ENCODE measurements at regions not wholly inside any gene's neighbourhood (a gene's known extent, or its start where the extent isn't known, plus 50 kb on each side); places are given as distances from the start of the nearest gene placed in this dataset.

DNA sequence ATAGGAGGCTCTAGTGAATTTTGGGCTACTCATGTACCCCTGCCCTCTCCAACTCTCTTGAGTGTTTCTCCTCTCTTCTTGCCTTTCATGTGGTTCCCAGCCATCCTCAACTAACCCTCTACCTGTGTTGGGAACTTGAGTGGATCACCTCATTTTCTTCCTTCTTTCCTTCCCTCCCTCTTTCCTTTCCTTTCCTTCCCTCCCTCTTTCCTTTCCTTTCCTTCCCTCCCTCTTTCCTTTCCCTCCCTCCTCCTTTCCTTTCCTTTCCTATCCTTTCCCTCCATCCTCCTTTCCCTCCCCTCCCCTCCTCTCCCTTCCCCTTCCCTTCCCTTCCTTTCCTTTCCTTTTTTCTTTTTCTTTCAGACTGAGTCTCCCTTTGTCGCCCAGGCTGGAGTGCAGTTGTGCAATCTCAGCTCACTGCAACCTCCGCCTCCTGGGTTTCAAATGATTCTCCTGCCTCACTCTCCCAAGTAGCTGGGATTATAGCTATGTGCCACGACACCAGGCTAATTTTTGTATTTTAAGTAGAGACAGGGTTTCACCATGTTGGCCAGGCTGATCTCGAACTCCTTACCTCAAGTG is 63.8 kb downstream of the BTBD3 start:
- intact Hi-C loops (cut with micrococcal nuclease), result no loop called here
- Mint-ChIP-seq H3K27me3 (ENCODE audit: insufficient read depth, unreplicated experiment) (no peaks in the 10 kb centered on the region), H3K27ac (ENCODE audit: low read depth, unreplicated experiment) (no peak overlapping the region), H3K4me1 (ENCODE audit: insufficient read depth, unreplicated experiment) (no peaks in the 10 kb centered on the region), H3K4me3 (ENCODE audit: unreplicated experiment) (no peak overlapping the region), H3K9me3 (ENCODE audit: unreplicated experiment) (no peaks in the 10 kb centered on the region), H3K36me3 (ENCODE audit: insufficient read depth, unreplicated experiment) (no peaks in the 10 kb centered on the region)
- ChIA-PET CTCF (interaction anchor here (0.6 to 0.9 kb wide), 2 partner anchors 33 to 426 kb away, joined by 4 read pairs; no protein-coding TSS in a partner anchor), POLR2A (no interaction called here)
- no TSS peak for BruUV-seq (replicated peaks)
- TF ChIP-seq, protein P1, sequence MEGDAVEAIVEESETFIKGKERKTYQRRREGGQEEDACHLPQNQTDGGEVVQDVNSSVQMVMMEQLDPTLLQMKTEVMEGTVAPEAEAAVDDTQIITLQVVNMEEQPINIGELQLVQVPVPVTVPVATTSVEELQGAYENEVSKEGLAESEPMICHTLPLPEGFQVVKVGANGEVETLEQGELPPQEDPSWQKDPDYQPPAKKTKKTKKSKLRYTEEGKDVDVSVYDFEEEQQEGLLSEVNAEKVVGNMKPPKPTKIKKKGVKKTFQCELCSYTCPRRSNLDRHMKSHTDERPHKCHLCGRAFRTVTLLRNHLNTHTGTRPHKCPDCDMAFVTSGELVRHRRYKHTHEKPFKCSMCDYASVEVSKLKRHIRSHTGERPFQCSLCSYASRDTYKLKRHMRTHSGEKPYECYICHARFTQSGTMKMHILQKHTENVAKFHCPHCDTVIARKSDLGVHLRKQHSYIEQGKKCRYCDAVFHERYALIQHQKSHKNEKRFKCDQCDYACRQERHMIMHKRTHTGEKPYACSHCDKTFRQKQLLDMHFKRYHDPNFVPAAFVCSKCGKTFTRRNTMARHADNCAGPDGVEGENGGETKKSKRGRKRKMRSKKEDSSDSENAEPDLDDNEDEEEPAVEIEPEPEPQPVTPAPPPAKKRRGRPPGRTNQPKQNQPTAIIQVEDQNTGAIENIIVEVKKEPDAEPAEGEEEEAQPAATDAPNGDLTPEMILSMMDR (IDR thresholded peaks at IDR 0.05; ENCODE audit: unreplicated experiment), result no peak
- DNase-seq (ENCODE audit: unreplicated experiment), result no peak

DNA sequence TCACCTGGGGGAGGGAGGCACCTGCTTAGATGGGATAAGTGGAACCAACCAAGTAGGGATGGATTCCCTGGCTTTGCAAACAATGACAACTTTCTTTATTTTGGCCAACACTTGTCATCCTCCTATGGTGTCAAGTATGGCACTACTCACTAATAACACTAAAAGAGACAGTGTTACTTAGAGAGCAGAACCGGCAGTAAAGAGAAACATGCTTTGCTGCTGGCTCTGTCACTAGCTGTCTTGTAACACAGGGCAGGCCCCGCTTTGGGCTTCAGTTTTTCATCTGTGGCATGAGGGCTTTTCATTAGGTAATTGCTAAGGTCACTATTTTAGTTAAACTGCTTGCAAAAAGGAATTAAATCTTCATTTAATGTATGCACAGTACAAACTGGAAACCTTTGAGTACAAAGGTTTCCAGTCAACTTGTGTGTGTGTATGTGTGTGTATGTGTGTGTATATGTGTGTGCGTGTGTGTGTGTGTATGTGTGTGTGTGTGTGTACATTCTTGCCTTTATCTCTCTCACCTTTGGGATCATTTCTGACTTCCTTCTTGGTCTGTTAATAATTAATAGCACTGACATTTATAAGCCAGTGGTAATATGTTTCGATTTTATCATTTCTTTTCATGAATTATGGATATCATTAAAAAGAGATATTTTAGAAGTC is 64.7 kb downstream of the BTBD3 start:
- no peaks in the 10 kb centered on the region for H3K27me3 Mint-ChIP-seq (ENCODE audit: insufficient read depth, unreplicated experiment)
- no peak overlapping the region for H3K27ac Mint-ChIP-seq (ENCODE audit: low read depth, unreplicated experiment)
- H3K4me1 Mint-ChIP-seq (ENCODE audit: insufficient read depth, unreplicated experiment), result no peaks in the 10 kb centered on the region
- TF ChIP-seq, protein P1 (IDR thresholded peaks at IDR 0.05; ENCODE audit: unreplicated experiment), result no peak
- intact Hi-C loops (cut with micrococcal nuclease), result no loop called here
- H3K9me3 Mint-ChIP-seq (ENCODE audit: unreplicated experiment), result no peaks in the 10 kb centered on the region
- no TSS peak for BruUV-seq (replicated peaks)
- no peak for DNase-seq (ENCODE audit: unreplicated experiment)
- no peaks in the 10 kb centered on the region for H3K36me3 Mint-ChIP-seq (ENCODE audit: insufficient read depth, unreplicated experiment)
- CTCF ChIA-PET, result interaction anchor here (0.9 kb wide), 1 partner anchor 34 kb away, joined by 4 read pairs; no protein-coding TSS in a partner anchor
- no peak overlapping the region for H3K4me3 Mint-ChIP-seq (ENCODE audit: unreplicated experiment)
- POLR2A ChIA-PET, result no interaction called here

DNA sequence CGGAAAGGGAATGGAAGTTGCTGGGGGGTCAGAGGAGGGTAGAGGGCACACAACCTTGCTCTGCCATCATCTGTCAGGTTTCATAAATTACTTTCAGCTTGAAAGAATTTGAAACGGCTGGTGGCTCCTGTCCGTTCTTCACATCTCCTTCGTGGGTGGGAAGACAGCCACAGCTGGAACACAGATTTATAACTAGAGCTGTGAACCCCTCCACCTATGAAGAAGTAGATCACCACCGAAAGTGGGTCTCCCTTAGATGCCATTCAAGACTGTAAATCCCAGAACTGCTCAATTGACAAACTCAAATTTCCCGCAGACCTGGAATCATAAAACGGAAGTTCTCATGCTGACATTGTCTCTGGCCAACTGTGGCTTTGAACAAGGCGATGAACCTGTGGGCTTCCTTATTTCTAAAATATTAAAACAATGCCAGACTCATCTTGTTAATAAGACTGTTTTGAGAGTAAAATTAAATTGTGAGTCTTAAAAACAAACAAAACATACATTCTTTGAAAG is 65.3 kb downstream of the BTBD3 start:
- no peaks in the 10 kb centered on the region for H3K4me1 Mint-ChIP-seq (ENCODE audit: insufficient read depth, unreplicated experiment)
- H3K27ac Mint-ChIP-seq (ENCODE audit: low read depth, unreplicated experiment), result no peak overlapping the region
- H3K4me3 Mint-ChIP-seq (ENCODE audit: unreplicated experiment), result no peak overlapping the region
- H3K27me3 Mint-ChIP-seq (ENCODE audit: insufficient read depth, unreplicated experiment), result no peaks in the 10 kb centered on the region
- POLR2A ChIA-PET, result no interaction called here
- no peaks in the 10 kb centered on the region for H3K36me3 Mint-ChIP-seq (ENCODE audit: insufficient read depth, unreplicated experiment)
- intact Hi-C loops (cut with micrococcal nuclease), result no loop called here
- DNase-seq (ENCODE audit: unreplicated experiment), result no peak
- no TSS peak for BruUV-seq (replicated peaks)
- no peaks in the 10 kb centered on the region for H3K9me3 Mint-ChIP-seq (ENCODE audit: unreplicated experiment)
- CTCF ChIA-PET, result no interaction called here
- TF ChIP-seq, protein P1 (IDR thresholded peaks at IDR 0.05; ENCODE audit: unreplicated experiment), result no peak

DNA sequence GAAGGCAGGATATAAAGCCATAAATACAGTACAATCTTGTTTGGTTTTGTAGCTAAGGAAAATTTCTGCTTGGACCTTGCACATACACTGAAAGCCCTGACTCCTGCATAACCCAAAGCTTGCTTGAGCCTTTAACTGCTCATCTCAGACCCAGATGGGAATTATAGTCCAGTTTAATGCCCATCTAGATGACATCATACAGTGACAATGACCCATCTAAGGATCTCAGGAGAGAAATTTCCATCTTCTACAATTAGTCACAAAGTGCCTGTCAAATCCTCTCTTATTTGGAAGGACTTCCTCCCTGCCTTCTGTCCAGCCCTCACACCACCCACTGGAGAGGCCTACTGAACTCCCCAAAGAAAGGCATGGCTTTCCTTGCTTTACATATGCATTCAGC is 69.3 kb downstream of the BTBD3 start:
- Mint-ChIP-seq H3K27ac (ENCODE audit: low read depth, unreplicated experiment) (no peak overlapping the region), H3K27me3 (ENCODE audit: insufficient read depth, unreplicated experiment) (no peaks in the 10 kb centered on the region), H3K36me3 (ENCODE audit: insufficient read depth, unreplicated experiment) (no peaks in the 10 kb centered on the region), H3K9me3 (ENCODE audit: unreplicated experiment) (peaks cover 7% of the 10 kb centered on the region), H3K4me3 (ENCODE audit: unreplicated experiment) (no peak overlapping the region), H3K4me1 (ENCODE audit: insufficient read depth, unreplicated experiment) (no peaks in the 10 kb centered on the region)
- TF ChIP-seq, protein P1 (IDR thresholded peaks at IDR 0.05; ENCODE audit: unreplicated experiment), result no peak
- CTCF ChIA-PET, result no interaction called here
- no peak for DNase-seq (ENCODE audit: unreplicated experiment)
- POLR2A ChIA-PET, result no interaction called here
- BruUV-seq (replicated peaks), result no TSS peak
- intact Hi-C loops (cut with micrococcal nuclease), result no loop called here

Data from MCF 10A (cell line).